ENCODE measurements at regions not wholly inside any gene's neighbourhood (a gene's known extent, or its start where the extent isn't known, plus 50 kb on each side); places are given as distances from the start of the nearest gene placed in this dataset.
"Not testable (repeated sequence)": the region's sequence is repeated elsewhere in the genome, so short reads cannot be mapped to it uniquely, and the experiment has no call there.

DNA sequence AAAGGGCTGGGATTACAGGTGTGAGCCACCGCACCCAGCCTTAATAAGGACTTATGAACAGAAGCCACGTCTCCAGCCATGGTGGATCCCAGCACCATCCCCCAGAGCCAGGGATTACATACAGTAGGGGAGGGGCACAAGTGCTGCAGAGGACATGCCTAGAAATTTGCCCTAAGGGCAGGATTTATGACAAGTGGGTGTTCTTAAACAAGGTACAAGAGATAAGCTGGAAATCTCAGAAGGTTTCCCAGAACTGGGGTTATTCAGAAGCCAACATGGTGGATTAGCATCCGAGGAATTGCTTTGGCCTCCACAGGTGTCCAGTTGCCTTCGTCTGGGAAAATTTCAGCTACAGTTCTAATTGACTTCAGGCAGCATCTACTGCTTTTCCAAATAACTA lies 114.4 kb upstream of the EGLN3 start:
- DNase-seq (ENCODE audit: low read depth) = no peak

DNA sequence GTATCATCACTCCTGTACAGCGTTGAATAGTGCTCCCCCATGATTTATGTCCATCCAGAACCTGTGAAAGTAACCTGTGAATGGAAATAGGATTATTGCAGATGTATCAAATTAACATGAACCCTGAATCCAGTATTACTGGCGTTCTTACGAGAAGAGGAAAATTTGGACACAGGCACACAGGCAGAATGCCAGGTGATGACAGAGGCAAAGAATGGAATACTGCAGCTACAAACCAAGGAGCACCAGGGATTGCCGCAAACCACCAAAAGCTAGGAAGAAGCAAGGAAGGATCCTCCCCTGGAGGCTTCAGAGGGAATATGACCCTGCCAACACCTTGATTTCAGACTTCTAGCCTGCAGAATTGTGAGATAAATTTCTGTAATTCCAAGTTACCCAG lies 113.5 kb upstream of the EGLN3 start:
- DNase-seq (ENCODE audit: low read depth) = peak; percentile 14

DNA sequence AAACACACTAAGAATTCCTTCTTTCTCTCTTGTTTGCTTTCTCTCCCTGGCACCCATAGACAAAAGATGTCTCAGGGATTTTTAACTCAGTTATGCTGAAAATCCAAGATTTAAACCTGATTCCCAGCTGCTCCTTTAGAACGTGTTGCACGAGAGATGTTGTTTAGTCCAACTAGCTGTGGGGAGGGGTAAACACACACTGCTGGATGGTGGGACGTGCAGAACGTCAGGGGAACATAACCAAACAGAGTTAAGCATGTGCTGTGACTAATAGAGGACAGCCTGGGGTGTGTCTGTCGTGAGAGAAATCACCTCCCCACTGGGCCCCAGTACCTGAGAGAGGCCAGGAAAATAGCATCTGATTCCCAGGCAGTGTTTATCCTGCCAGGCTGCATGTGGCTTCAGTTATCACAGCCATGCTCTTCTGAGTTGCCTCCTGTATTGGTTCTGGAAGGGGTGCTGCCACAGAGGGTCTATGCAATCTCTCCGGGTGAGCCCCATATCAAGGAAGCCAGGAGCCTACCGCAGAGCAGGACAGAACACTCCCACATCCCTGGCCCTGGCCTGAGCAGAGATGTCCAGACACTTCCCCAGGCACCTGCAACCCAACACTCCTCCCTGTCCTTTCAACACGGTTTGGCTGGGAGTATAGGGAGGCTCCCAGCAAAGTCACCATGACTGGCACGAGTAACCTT lies 112.7 kb upstream of the EGLN3 start:
- DNase-seq (ENCODE audit: low read depth) = no peak

DNA sequence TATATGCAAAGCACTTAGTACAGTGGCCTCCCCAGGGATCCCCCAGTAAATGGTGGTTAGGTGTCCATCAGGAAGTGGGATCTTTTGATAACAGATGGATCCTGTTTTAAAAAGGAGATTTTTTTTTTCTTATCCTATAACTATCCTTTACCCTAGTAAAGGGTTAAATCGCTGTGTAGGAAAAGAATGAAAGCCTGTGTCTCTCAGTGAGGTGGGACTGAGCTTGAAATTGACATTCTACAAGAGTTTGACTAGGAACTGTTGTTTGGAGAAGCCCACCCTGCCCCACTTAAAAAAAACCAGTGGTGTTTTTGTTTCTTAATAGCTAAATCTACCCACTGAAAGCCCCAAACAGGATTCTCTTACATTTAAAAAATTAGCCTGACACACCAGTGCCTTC lies 112.2 kb upstream of the EGLN3 start:
- DNase-seq (ENCODE audit: low read depth) = no peak

DNA sequence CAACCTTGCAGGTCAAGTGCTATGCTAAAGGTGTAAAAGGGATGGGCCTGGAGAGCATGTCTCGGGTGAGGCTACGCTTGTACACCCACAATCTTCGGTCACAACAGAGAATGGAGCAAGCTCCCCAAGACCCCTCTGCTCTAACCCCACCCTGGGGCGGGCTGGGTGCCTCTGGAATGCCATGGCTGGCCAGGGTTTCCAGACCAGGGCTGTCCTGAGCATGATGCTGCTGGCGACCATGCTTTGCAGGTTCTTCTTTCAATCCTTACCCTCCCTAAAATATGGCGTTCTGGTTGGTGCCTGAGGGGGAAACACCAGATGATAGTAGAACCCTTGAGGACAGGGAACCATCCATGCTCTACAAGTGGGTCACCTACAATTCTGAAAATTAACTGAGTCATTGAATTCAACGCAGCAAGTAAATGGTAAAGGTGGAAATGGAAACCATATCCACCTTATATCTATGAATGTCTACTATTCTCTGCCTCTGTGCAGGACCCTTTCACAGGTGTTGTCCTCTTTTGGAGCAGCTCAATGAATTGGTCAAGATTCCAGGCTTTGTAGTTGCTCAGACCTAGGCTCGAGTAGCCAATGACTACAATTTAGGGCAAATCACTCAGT lies 111.6 kb upstream of the EGLN3 start:
- no peak for DNase-seq (ENCODE audit: low read depth)

DNA sequence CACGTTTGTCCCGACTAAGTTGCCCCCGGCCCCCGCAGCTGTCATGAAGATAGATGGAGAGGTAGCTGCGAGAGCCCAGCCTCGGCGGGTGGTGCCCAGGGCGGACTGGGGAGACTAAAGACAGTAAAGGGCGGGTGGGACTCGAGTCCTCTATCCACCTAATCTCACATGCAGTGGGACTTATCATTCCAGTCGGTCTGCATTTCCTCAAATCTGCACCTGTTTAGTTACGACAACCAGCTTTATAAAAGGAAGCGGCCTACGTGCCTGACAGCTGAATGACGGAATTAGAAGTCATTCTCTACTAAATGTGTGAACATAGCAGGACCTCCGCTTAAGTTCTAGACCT lies 109.8 kb upstream of the EGLN3 start:
- no peak for DNase-seq (ENCODE audit: low read depth)

DNA sequence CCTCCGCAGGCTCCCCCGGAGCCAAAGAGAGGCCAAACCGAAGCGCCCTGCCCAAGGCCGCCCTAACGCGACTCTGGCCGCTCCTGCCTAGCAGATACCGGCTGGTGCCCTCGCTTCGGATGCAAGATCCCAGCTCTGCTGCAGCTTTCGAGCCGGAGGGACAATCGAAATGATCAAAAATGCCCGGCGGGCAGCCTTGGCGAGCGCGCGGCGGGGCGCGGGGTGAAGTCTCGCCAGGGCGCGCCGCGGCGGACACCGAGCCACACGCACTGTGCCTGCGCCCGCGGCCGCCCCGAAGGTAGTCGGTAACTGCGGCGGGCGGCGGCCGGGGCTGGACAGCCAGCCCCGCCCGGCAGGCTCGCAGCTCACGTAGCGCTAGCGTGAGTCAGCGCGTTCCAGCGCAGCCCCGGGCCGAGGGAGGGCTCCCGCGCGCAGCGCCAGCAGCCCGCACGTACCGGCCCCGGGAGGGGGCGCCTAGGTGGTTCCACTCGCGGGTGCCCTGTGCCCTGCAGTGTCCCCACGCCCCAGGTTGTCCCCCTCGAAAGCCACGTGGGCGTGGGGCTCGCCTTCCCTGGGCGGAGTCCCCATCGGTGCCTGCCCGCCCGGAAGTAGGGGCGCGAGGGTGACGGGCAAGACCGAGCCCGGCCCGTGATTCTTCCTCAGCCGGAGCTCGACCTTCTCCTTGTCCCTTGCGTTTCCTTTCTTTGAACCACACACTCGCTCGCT lies 109.2 kb upstream of the EGLN3 start:
- DNase-seq (ENCODE audit: low read depth) = peak; percentile 78

DNA sequence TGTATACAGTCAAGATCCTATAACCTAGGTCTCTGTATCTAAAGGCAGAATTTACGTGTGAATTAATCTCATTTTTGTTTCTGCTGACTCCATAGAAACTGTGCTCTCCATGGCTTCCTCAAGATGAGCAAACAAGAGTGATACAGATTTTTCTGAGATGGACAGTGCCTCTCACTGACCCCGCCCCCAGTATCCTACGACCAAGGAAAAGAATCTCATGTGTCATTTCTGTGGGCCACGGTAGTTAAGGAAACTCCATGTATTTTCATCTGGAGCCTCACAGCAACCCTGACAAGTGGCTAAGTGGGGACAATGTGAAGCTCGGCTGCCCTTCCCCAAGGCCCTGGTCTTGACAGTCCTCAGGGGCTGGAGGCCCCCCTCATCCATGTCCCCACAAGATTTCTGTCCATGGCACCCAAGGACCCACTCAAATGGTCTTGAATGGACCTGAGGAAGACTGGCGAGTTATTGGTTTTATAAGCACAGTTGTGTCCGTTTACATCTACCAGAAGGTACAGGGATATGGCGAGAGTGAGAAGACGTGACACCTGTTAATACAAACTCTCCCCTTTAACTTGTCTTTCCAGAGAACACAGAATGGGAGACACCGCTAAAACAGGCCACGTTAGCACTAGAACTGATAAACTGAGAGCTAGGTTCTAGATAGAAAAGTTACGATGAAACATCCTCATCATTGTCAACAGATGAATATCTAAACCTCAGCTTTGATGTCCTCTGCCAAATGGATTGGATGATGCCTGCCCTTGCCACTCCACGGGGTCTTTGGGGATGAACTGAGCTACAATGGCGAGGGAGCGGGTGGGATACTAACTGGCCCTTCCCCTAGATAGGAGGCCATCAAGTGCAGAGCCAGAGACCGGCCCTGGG lies 108.4 kb upstream of the EGLN3 start:
- no peak for DNase-seq (ENCODE audit: low read depth)

DNA sequence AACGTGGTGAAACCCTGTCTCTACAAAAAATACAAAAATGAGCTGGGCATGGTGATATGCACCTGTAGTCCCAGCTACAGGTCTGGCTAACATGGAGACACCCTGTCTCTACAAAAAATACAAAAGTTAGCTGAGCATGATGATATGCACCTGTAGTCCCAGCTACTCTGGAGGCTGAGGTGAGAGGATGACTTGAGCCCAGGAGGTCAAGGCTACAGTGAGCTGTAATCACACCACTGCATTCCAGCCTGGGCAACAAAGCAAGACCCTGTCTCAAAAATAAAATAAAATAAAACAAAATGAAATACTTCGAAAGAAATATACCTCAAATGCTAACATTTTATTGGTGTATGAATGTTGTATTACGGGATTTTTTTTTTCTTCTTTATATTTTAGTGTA lies 107.6 kb upstream of the EGLN3 start:
- DNase-seq (ENCODE audit: low read depth) = no peak

DNA sequence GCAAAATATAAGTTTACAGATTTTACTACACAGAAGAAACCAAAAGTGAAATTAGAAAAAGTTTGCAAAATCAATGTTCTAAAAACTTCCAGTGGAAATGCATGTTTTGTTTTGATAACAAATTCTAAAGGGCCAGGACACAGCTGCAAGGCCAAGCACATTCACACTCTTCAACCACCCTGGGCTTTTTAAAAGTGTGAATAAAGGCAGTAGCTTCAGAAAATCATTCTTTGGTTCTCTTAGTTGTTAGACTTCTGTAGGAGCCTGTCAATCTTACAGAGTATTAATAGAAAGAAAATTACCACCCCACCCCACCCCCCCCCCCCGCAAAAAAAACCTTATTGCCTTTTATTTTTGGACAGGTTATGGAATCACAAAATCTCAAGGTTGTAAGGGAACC lies 105.2 kb upstream of the EGLN3 start:
- DNase-seq (ENCODE audit: low read depth) = no peak

DNA sequence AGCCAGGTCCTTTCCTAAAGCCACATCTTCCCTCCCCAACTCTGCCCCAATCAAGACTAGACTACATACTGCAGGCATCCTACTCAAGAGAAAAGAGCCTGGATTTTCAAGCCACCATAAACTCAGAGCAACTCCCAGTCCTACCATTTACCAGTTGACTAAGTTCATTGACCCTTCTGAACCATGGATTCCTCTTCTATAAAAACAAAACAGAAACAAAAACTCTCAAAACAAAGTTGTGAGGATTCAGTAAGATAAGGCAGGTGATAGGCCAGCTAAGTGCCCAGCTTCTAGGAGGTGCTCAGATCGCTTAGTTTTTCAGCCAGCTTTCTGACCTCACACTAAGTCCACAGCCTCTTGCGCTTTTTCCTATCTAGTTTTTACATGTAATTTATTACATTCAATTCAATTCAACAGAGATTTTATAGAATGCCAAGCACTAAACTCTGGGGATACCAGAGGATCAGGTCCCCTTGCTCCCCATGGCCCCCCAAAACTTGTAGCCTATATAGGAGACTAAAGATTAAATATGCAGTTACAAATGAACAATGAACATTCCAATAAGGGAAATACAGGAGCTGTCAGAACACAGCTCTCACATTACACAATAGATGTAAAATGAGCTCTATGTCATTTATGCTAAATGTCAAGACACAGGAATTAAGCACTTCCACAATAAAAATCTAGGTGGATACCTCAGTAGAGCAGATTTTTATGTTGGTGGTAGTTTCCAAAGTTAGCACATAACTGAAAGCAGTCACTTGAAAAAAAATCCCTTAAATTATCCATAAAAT lies 104.5 kb upstream of the EGLN3 start:
- DNase-seq (ENCODE audit: low read depth) = no peak

DNA sequence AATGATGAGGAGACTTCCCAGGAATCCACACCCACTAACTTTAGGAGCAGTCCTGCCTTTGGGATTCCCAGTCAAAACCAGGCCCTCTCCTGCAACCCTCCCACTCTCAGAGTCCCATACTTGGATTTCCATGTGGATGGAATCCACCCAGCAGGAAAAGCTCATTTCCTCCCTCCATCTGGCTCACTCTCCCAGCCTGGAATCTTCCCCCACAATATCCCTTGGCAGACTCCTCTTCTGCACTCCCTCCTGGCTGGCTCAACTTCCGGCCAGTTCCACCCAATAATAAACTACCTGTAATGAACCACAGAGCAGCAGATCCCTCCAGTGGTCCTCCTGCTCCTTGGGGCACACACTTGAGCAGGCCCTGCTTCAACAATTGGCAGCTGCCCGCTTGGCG lies 102.8 kb upstream of the EGLN3 start:
- peak; percentile 31 for DNase-seq (ENCODE audit: low read depth)

DNA sequence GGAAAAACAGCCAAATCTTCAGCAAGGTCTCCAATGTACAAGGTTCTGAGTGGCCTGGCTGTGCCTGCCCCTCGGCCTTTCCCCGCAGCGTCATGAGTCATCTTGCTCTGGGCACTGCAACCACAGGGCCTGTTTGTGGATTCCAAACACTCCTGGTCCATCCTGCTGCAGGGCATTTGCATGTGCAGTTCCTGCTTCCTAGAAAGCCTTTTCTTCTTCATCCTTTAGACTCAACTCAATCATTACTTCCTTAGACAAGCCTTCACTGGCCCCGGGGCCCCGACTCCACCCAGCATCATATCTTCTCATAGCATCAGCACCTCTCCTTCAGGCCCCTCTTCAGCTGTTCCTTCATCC lies 101.8 kb upstream of the EGLN3 start:
- peak; percentile 64 for DNase-seq (ENCODE audit: low read depth)

DNA sequence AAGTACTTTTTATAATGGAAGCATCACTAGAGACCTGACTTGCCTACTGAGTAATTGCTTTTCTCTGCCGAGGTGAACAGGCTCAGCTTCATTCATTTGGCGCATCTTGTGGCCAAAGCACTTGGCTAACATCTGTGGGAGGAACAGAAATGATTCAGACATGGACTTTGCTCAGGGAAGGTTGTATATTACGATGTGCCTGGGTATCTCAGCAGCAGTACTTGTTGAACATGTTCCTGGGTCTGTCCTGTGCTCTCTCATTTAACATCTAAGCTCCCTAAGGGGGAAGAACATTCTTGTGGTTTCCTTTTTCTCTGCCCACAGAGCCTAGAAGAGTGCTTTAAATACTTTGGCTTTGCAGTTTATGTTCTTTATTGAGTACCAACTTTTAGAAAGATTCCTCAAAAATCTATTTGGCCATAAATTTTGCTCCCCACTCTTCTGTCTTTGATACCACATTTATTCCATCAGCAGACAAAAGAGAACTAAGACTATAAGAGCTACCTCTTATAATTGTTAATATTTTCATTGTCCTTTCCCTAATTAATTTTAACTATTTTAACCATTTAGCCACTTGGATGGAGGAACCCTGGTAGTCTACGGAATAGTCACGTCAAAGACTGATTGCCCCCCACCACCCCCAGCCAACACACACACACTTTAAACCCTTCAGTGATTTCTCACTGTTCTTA lies 101.2 kb upstream of the EGLN3 start:
- peak; percentile 72 for DNase-seq (ENCODE audit: low read depth)

DNA sequence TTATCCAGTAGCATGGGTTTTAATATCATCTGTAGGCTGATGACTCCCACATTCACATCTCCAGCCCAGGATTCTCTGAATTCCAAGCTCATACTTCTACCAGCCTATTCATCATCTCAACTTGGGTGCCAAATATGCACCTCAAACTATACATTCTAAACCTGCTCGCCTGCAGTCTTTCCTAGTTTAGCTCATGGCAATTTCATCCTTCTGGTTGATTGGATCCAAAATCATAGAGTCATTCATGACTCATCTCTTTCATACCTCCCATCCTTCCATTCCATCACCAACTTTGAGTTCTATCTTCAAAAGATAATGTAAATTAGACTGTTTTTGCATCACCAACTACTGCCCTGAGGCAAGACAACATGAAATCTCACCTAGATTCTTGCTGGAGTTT lies 99.7 kb upstream of the EGLN3 start:
- no peak for DNase-seq (ENCODE audit: low read depth)

DNA sequence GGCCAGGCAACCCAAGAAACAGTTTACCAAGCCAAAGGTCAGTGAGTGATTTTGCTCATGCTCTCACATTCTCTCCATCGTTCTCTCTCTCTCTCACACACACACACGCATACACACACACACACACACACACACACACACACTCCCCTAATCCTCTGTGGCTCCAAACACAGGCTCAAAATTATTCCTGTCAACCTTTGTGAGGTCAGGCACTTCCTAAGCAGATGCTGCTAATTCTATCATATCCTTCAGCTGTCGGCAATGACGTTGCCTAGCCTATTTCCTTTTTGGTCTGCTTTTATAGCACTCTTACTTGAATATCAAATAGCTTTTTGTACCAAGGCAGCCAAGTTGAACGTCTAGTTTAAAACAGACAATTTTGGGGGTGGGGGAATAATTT lies 98.9 kb upstream of the EGLN3 start:
- DNase-seq (ENCODE audit: low read depth) = no peak

DNA sequence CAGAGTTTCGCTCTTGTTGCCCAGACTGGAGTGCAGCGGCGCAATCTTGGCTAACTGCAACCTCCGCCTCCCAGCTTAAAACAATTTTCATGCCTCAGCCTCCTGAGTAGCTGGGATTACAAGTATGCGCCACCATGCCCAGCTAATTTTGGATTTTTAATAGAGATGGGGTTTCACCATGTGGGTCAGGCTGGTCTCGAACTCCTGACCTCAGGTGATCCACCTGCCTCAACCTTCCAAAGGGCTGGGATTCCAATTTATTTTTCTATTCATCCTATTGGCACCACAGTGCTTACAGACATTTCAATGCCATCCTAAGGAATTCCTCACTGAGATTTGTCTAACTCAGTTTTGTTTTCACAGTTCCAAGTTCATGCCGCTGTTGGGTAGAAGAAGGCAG lies 98.3 kb upstream of the EGLN3 start:
- DNase-seq (ENCODE audit: low read depth) = not testable (repeated sequence)

DNA sequence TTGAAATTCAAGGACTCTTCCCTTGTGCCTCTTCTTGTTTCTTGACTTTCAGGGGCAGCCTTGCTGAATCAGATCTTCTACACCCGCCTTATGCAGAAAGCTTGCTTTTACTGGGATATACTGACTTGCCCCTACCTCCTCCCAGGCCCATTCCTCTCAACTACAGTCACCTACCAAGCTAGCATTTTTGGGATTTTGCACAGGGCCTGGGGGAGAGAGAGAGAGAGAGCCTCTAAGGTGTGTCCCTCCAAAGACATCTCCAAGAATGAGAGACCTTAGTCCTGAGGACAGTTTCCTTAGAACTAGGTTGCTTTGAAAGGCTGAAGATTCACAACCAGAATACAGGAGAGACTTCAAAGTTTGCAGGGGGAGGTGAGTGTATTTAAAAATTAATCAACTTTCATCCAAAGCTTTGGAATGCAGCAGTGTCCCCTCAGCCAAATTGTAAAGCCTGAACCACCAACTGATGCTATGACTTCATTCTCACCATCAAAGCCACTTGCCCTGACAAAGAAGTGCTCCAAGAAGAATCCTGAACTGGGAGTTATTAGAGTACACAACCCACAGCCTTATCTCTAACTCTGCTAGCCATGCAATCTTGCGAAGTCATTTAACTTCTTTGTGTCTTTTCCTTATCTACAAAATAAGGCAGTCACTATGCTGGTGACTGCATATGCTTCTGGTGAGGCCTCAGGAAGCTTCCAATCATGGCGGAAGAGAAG lies 96.1 kb upstream of the EGLN3 start:
- no peak for DNase-seq (ENCODE audit: low read depth)

DNA sequence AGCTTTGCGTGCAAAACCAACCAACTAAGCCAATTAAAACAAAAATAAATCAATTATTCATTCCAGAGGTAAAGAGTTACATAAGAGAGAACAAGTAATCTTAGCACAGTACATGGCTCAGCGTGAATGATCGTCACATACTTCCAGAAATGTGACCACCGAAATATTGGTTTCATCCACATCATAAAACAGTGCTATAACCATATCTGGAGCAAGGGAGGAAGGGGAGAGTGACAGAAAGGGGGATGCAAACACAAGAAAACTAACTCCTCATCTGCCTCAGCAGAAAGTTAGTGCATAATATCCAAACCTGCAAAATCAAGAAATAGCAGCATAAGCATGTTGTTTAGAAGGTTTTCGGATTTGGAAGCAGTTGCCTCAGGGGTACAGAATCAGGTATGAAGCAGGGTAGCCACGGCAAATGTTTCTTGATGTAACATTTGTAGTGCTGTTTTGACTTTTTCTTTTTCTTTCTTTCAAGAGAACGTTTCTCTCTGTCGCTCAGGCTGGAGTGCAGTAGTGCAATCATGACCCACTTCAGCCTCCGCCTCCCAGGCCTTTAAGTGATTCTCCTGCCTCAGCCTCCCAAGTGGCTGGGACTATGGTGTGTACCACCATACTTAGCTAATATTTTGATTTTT lies 93.9 kb upstream of the EGLN3 start:
- DNase-seq (ENCODE audit: low read depth) = no peak

DNA sequence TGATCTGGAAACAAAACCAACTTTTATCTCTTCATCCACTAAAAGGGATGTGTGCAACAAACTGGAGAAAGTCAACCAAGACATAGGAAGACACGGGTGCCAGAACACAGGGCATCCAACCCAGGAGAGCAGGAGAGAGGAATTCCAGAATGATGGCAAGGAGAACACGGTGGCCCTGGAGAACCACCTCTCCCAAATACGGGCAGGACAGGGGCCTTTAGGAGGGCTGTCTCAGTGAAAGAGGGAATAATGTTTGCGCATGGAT lies 93.4 kb upstream of the EGLN3 start:
- no peak for DNase-seq (ENCODE audit: low read depth)
